ENCODE measurements at regions not wholly inside any gene's neighbourhood (a gene's known extent, or its start where the extent isn't known, plus 50 kb on each side); places are given as distances from the start of the nearest gene placed in this dataset.
"Not testable (repeated sequence)": the region's sequence is repeated elsewhere in the genome, so short reads cannot be mapped to it uniquely, and the experiment has no call there.

DNA sequence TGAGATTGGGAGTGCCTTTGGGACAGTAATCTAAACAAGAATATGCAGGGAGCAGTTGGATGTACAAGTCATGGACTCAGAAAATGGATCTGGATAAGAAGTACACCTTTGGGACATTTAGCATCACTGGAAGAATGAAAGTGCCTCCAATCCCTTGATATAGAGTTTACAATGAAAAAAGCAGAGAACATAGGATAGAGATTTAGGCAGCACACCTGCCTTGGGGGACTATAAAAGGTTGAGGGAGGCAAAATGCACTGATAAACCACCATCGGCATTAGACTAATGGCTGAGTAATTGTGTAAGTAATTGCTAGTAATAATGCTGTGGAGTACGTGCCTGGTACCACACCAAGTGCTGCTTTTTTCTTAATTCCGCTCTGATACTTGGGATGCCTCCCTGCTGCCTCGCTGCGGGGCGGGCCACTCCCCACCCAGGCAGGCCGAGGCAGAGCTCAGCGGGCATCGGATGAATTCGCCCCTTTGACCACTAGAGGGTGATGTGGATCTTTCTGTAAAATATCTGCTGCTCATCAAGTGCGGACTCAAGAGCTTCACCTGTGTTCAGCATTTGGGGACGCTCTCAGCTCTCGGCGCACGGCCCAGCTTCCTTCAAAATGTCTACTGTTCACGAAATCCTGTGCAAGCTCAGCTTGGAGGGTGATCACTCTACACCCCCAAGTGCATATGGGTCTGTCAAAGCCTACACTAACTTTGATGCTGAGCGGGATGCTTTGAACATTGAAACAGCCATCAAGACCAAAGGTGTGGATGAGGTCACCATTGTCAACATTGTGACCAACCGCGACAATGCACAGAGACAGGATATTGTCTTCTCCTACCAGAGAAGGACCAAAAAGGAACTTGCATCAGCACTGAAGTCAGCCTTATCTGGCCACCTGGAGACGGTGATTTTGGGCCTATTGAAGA lies 99.9 kb downstream of the ANKRD18B start:
- peak; percentile 46 for DNase-seq

DNA sequence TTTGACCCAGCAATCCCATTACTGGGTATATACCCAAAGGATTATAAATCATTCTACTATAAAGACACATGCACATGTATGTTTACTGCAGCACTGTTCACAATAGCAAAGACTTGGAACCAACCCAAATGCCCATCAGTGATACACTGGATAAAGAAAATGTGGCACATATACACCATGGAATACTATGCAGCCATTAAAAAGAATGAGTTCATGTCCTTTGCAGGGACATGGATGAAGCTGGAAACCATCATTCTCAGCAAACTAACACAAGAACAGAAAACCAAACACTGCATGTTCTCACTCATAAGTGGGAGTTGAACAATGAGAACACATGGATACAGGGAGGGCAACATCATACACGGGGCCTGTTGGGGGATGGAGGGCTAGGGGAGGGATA lies 104.3 kb downstream of the ANKRD18B start:
- not testable (repeated sequence) for DNase-seq

DNA sequence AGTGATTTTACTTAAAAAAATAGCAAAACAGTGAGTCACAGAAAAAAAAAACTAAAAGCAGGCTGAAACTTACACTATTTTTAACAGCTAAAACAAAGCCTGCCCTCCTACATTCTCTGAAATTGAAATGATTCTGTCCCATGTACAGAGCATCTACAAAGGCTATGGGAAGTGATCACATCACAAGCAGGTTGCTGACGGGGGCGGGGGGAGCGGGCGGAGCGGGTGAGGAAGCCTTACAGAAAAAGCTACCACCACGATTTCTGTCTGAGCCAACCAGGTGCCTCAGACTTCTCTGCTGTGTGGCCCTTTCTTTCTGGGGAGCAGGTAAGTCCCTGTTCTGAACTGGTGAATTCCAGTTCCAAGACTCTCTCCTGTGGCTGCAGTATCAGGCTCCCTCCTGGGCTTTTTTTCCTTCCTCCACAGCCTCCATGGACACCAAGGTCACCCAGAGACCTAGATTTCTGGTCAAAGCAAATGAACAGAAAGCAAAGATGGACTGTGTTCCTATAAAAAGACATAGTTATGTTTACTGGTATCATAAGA lies 104.9 kb downstream of the ANKRD18B start:
- peak; percentile 6 for DNase-seq

DNA sequence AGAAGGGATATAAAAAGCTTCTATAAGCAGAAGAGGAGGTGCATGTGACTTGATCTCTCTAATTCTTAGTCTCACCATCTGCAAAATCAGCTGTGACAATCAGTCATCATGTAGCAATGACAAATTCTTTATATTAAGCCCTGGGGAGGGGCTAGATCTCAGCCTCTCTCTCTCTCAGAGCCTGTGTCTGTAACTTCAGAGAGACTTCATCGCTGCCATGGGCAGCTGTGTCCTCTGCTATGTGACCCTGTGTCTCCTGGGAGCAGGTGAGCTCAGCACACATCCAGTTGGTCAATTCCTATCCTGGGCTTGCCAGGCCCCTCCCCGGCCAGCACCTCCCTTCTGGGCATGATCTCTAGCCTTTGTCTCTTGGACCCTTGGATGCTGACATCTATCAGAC lies 109.6 kb downstream of the ANKRD18B start:
- no peak for DNase-seq

DNA sequence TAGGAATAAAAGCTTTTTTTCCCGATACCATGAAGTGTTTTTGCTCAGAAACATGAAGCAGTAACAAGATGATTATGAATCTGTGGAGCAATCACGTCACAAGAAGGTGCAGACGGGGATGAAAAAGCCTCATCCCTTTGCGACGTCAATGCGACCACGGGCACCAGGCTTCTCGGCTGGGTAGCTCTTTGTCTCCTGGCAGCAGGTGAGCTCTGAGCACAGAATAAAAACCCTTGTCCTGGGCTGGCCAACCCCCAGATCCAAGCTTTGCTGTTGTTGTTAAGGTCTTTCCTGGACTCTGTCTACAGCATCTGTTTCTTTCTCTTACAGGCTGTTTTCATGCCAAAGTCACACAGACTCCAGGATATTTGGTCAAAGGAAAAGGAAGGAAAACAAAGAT lies 113.8 kb downstream of the ANKRD18B start:
- no peak for DNase-seq

DNA sequence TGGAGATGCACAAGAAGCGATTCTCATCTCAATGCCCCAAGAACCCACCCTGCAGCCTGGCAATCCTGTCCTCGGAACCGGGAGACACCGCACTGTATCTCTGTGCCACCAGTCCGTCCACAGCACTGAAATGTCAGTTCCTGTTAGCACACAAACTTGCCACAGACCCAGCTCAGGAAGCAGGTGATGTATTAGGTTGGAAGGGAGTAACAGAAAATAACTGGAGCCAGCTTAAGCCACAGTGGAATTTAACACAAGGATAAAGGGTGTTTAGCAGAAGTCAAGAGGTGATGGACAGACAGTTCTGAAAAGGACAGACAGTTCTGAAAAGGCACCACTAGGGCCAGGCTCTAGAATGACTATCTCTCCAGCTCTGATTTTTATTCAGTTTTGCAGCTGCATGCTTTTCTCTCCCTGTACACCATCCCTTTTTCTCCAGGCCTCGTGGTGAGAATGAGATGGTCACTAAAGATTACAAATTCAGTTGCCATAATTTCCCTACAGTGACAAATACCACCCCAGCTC lies 114.4 kb downstream of the ANKRD18B start:
- no peak for DNase-seq

DNA sequence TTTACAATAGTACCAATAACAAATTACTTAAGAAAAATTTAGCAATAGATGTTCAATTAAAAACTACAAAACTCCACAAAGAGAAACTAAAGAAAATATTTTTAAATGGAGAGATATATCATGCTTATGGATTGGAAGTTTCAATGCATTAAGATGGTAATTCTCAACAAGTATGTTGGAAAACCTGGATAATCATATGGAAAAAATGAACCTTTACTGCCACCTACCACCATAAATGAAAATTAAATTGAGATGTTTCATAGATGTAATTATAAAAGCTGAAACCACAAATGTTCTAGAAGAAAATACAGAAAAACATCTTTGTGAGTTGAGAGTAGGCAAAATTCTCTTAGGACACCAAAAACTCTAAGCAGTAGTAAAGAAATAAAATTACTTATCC lies 121.7 kb downstream of the ANKRD18B start:
- DNase-seq: no peak

DNA sequence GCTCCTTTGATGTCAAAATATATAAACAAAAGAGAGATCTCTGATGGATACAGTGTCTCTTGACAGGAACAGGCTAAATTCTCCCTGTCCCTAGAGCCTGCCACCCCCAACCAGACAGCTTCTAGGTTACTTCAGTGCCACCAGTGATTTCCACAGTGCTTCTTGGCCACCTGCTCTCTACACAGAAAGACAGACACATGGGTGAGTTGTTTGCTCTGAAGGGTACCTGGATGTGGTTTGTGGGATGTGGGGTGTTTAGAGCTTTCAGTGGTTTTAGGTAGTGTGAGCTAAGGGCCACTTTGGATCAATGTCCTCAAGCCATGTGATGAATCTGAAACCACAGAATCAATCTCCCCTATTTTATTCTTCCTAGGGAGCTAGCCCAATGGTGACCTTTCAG lies 125.4 kb downstream of the ANKRD18B start:
- no peak for DNase-seq

DNA sequence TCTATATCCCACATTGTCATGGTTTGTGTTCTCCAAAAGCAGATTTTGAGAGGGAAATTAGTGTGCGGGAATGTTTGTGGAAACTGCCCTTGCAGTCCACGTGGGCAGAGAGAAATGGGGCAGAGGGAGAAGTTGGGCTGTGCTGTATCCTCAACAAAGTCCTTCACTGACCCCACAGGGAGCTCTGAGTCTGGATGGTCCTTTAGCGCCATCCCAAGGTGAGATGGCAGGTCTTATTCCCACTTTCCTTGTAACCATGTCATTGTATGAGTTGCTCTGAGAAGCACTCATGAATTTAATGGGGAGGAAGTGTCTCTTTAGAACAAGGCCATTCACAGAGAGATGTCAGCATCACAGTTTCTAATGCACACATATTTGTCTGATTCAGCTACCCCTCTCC lies 127.1 kb downstream of the ANKRD18B start:
- no peak for DNase-seq

DNA sequence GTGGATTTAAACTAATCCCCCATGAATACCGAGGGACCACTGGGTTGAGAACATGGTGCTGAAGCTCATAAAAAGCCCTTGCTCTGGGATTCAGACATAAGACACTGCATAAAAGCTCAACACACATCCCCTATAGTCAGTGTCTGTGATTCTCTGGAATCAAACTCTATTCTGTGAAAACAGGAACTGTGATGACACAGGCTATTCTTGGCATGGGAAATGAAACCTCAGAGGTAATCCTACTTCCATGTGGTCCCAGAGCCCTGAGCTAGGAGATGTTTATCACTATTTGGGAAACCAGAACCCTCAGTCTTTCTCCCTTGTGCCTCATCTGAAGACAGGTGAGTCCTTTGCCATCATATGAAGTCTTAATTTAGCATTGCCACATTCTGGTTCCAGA lies 135.4 kb upstream of the PRSS3 start:
- DNase-seq: no peak

DNA sequence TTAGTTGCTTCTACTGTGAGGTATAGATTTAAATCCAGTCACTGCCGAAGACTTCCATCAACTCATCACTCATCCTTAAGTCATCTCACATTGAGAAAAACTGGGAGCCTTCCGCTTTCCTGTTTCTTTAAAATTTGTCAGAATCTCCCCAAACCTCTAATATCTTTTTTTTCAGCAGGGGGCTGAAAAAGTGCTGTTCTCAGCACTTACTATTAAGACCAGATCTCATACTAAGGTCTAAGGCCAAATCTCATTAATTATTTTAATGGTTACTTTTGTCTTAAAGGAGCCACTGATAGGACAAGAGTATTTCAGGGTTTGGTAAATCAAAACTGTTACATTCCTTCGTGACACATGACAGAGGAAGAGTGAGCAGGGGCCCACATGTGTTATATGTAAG lies 134.6 kb upstream of the PRSS3 start:
- DNase-seq: no peak

DNA sequence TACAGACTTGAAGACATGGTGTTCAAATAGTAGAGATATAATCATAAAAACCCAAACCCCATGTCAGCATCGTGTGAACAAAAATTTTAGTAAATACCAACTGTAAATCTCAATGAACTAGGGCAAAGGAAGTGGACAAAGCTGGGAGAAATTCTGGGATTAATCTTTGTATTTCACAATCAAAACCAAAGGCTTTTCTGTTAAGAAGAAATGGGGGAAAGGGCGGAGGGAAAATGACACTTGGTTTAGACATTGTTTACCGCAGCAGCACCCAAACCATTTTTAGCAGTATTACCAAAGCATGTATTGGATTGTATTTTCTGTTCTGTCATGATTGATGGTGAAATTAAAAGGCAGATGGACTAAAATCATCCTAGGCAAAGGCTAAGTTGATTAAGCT lies 134.2 kb upstream of the PRSS3 start:
- DNase-seq: no peak

DNA sequence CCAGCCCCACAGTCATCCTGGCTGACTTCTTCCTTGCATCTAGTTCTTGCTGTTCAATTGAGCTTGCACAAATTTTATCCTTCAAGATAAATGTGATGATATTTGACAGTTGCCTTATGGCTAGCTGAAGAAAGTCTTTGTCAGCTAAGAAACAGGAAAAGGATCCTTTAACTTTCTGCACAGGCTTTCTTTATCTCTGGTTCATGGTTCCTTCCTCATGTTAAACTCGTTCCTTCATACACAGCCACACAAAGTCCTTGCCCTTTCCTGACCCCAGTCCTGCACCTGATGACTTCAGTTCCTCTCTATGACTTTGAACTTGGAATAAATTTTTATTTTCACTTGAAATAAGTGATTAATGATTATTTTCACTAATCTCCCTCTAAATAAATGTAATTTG lies 132.5 kb upstream of the PRSS3 start:
- DNase-seq: no peak

DNA sequence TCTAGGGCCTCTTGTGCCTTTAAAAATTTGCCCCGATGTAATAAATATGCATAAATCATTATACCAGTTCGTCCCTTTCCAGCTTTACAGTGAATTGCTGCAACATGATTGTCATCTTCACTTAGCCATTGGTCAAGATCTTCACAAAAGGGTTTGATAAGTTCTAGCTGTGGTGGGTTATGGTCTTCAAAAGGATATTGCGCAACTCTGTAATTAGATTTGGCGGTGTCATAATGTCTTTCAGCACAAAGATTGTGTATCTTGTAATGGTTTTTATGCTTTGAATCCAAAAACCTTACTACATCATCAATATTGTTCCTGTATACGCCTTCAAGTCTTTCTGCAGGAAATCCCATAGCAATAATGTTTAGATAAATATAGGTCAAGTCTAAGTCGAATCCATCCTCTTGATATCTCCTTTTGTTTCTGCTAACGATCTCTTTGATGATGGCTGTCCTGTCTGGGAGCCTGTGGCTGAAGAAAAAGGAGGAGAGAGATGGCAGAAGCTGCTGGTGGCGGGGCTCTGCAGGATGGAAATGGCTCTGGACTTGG lies 119.1 kb upstream of the PRSS3 start:
- DNase-seq: not testable (repeated sequence)

DNA sequence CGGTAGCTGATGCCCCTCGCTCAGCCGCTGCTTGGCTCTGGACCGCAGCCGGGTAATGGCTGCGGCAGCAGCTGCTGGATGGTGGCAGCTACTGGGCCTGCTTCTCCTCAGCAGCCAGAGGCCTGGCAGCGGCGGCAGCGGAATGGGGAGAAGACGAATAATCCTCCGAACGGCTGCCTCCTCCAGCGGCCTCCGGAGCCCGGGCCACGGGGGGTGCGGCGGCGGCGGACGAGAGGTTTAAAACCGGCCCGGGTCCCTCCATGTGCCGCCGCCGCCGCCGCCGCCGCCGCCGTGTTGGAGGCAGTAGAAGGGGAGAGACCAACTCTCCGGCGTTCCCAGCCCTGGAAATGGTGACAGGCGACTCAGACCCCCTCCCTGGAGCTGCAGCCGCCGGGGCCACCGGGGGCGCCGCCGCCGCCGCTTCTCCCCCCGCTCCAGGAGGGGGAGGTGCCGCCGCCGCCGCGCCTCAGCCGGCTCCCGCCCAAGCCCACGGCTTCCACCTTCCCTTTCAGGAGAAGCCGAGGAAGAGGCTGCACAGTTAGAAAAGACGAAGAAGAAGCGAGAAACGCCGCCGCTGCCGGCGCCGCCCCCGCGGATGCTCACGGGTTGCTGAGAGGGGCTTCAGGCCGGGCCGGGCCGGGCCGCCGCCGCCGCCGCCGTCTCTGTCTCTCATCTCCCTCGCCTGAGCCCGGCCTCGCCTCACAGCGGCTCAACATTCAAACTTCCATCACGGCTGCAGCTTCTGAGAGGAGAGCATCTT lies 118.4 kb upstream of the PRSS3 start:
- DNase-seq: peak; percentile 5

DNA sequence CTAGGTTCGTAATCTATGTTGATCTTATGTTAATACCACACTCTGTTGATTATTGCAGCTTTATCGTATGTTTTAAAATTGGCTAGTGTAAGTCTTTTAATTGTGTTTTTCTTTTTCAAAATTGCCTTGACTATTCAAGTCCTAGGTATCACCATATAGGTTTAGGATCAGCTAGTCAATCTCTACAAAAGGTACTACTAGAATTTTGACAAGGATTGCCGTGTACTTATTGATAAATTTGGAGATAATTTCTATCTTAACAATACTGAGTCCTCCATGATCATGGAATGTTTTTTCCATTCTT lies 117.9 kb upstream of the PRSS3 start:
- DNase-seq: no peak

DNA sequence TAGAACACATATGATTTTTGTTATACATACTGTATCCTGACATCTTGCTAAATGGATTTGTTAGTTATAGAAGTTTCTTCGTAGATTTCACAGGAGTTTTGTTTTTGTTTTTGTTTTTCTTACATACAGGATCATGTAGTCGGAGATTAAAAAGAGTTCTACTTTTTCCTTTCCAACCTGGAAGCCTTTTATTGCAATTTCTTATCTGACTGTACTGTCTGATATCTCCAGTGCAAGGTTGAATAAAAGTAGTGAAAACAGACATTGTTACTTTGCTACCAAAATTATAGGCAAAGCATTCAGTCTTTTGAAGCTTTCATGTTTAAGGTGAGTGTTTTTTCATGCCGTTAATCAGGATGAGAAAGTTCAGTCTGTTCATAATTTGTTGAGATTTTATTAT lies 117.4 kb upstream of the PRSS3 start:
- DNase-seq: no peak

DNA sequence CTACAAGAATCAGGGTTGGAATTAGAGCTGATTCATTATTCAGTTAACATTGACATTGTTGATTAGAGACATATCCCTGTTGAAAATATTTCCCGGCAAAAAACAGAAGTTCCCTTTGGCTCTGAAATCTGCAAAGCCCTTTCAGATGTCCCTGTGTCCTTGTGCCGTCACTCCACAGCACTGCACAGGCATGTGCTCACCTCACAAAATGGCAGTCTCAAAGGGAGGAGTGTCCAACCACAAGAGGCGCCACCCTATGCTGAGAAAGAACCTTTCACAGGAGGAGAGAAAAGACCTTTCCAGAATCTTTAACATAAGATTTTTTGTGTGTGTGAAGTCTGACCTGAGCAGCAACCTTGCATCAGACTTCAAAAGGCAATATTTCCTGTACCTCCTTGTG lies 112.8 kb upstream of the PRSS3 start:
- no peak for DNase-seq

DNA sequence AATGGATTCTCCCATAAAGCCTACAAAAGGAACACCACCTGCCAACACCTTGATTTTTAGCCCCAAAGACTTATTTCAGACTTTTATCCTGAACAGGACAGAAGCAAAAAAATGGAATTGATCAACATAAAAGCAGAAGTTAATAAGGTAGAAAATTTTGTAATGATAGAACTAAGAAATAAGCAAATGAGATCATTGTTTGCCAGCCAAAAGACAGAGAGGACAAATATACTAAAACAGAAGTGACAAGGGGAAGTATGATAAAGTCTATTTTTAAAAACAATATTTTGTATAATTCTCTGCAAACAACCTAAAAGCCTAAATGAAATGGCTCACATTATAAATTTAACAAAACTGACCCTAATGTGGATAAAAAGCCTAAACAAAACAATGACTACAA lies 110.5 kb upstream of the PRSS3 start:
- DNase-seq: no peak

DNA sequence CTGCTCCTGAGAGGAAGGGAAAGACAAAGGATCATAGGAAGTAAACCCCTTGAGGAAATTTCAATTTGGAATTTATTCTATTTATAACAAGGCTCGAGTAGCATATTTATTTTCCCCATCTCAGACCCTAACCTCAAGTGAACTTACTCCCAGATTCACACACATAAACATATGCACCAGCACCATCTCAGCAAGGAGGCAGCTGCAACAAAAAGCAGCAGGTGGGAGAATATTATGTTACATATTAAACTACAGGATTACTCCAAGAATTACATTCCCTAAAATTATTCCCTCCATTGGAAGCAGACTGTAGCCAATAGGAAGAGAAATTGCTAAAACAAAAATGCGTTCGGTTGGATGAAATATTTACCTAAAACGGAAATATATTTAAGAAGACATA lies 108.4 kb upstream of the PRSS3 start:
- no peak for DNase-seq

DNA sequence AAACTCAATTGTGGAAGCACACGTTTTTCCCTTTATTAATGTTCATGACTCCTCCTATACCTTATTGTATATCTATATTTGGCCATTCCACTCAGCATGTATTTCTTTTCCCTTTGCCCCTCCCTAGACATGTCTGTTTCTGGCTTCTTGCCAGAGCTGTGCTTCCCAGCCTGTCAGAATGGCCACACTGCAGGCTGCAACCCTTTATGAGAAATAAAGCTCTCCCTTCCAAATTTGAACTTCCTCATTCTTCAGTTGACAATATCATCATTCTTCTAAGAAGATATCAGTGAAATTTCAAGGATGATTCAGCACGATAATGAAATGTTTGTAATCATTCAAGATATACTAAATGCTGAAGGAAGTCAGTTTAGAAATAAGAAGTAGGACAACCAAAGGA lies 107.6 kb upstream of the PRSS3 start:
- DNase-seq: no peak

DNA sequence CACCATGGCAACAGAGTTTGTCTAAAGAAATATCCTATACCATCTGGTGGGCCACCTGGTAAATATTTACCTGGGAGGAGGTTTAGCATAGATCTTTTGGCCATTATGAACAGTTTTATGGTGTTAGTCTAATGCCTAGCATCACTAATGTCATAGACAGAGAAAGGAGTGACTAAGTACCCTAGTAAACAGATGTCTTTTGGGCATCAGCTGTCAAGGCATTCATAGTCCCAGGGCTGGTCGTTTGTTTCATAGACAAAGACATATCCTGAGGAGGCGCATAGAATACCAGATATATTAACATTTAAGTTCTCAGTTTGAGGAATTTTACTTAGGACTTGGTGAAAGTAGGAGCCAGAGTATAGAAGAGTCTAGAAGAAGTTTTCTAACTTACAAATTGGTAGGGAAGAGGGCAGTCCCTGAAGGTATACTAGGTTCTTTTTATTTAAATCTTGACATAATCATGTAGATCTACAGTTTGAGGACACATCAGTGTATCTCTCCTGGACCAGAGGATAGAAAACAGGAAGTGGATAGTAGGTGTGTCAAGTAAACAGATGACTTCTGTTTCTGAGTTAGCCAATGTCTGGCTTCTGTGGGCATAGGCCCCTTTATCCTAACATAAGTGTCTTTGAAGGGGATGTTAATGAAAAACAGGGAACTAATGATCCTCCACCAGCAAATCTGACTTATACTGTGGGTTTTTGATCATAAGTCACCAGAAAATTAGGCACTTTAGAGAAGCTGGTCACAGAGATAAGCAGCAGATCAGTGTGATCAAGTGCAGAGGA lies 105.0 kb upstream of the PRSS3 start:
- no peak for DNase-seq

DNA sequence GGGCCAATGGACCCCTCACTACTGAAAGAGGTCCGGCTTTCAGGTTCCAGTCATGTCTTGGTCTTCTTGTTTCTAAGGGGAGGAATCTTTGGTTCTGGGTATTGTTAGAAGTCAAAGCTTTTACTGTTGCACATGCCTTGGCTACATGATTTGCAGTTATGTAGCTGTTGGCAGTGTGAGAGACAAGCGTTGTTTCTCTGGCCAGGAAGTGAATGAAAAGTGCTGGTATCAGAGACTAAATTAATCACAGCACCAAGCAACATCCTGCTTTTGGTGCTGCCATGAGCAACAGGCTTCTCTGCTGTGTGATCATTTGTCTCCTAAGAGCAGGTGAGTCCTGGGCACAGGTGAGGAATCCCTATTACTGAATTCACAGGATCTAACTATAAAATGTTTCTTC lies 100.1 kb upstream of the PRSS3 start:
- no peak for DNase-seq
